ENCODE measurements at regions not wholly inside any gene's neighbourhood (a gene's known extent, or its start where the extent isn't known, plus 50 kb on each side); places are given as distances from the start of the nearest gene placed in this dataset.
A peak's percentile ranks its signal among the peaks of the same experiment; 100 is the strongest.

DNA sequence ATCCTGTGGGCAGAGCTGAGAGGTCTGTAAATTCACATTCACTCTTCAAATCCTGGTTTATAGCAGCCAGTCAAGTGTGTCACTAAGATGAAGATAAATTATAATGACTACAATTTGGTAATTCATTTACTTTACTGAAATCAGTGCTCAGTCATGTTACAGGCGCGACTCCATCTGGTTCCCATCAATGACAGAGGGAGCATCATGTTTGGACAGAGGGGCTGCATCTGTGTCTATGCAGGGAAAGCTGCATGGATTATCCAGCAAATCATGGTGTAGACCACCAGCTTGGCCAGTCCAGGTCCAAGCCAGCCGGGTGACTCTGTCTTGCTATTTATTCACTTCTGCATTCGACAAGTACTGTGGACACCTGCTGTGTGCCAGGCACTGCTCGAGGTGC, 214.1 kb upstream of the ZNF32 start:
- ChIA-PET POLR2A (no interaction called here), CTCF (no interaction called here)
- Mint-ChIP-seq H3K9me3 (peaks cover 0 to 3% (median 0%) of the 10 kb centered on the region in 3 donors), H3K36me3 (no peaks in the 10 kb centered on the region), H3K4me1 (peaks cover 2 to 11% (median 5%) of the 10 kb centered on the region in 3 donors), H3K27me3 (peaks cover 0 to 2% of the 10 kb centered on the region in 2 donors), H3K27ac (no peak overlapping the region), H3K4me3 (no peak overlapping the region)
- ATAC-seq (replicated peaks in 1 of 4) (no peak), DNase-seq (no peak)
- Histone ChIP-seq H3K9me3 (no peaks in the 10 kb centered on the region), H3K27ac (ENCODE audit: low read length) (no peak overlapping the region), H3K4me1 (ENCODE audit: control insufficient read depth in 1 of 2, extremely low read depth in 1 of 2, insufficient read depth in 2 of 2, low read length in 2 of 2) (no peaks in the 10 kb centered on the region), H3K36me3 (ENCODE audit: control insufficient read depth in 2 of 2, extremely low read depth in 1 of 2, insufficient read depth in 1 of 2, low read length in 1 of 2) (no peaks in the 10 kb centered on the region), H3K27me3 (replicated peaks in 1 of 2; ENCODE audit: control insufficient read depth in 2 of 2, extremely low read depth in 1 of 2, insufficient read depth in 2 of 2, low read length in 1 of 2) (peaks cover 0 to 5% of the 10 kb centered on the region in 2 experiments), H3K4me3 (ENCODE audit: control insufficient read depth in 1 of 2, extremely low read depth in 1 of 2, low read length in 1 of 2) (no peak overlapping the region)
- WGBS (ENCODE audit: insufficient coverage) = 100% methylated on average over 3 of the region's 5 CpGs

- no peak for DNase-seq
- ChIA-PET CTCF (no interaction called here), POLR2A (no interaction called here)
- H3K27me3 ChIP-seq (replicated peaks in 1 of 2; ENCODE audit: control insufficient read depth in 2 of 2, extremely low read depth in 1 of 2, insufficient read depth in 2 of 2, low read length in 1 of 2) = peaks cover 0 to 5% of the 10 kb centered on the region in 2 experiments
- H3K9me3 ChIP-seq = no peaks in the 10 kb centered on the region
- H3K4me1 ChIP-seq (ENCODE audit: control insufficient read depth in 1 of 2, extremely low read depth in 1 of 2, insufficient read depth in 2 of 2, low read length in 2 of 2) = no peaks in the 10 kb centered on the region
- Mint-ChIP-seq H3K36me3 (no peaks in the 10 kb centered on the region), H3K4me1 (peaks cover 2 to 11% (median 5%) of the 10 kb centered on the region in 3 donors), H3K27me3 (peaks cover 0 to 2% of the 10 kb centered on the region in 2 donors), H3K9me3 (peaks cover 0 to 3% (median 0%) of the 10 kb centered on the region in 3 donors), H3K4me3 (no peak overlapping the region), H3K27ac (no peak overlapping the region)
- no peak overlapping the region for H3K27ac ChIP-seq (ENCODE audit: low read length)
- WGBS (ENCODE audit: insufficient coverage) = 89% methylated on average over 3 of the region's 3 CpGs
- no peak for ATAC-seq (replicated peaks in 1 of 4)
- H3K4me3 ChIP-seq (ENCODE audit: control insufficient read depth in 1 of 2, extremely low read depth in 1 of 2, low read length in 1 of 2) = no peak overlapping the region
- H3K36me3 ChIP-seq (ENCODE audit: control insufficient read depth in 2 of 2, extremely low read depth in 1 of 2, insufficient read depth in 1 of 2, low read length in 1 of 2) = no peaks in the 10 kb centered on the region
Observed at GRCh38 chr10:43861966-43862751, 213.5 kb upstream of the ZNF32 start.

DNA sequence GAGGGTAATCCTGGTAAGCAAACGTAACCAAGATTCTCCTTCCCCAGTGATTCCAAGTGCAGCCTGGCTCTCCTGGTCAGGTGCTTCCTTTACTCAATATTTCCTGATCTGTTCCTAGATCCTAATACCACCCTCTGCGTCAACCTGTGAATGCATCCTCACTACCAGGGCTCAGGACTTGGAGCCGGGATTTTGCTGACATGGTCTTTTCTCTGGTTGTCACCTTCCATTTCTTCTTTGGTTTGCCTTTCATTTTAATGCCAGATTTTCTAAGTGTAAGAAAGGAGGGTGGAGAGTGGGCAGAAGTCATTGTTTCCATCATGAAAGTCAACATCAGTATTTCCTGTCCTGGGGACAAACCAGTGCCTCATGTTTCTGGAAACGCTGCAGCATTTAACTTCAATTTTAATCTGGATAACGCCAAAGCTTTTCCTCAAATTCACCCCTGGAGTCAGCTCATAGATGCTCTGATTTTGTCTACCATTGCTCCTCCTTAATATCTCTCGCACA, 210.4 kb upstream of the ZNF32 start:
- no peaks in the 10 kb centered on the region for H3K9me3 ChIP-seq
- peaks cover 0 to 3% (median 0%) of the 10 kb centered on the region in 3 donors for H3K9me3 Mint-ChIP-seq
- no peak overlapping the region for H3K27ac ChIP-seq (ENCODE audit: low read length)
- no peak overlapping the region for H3K4me3 Mint-ChIP-seq
- H3K27me3 Mint-ChIP-seq = no peaks in the 10 kb centered on the region
- ChIA-PET CTCF (no interaction called here), POLR2A (no interaction called here)
- H3K4me1 Mint-ChIP-seq = peaks cover 2 to 6% (median 5%) of the 10 kb centered on the region in 3 donors
- H3K27ac Mint-ChIP-seq = no peak overlapping the region
- H3K36me3 ChIP-seq (ENCODE audit: control insufficient read depth in 2 of 2, extremely low read depth in 1 of 2, insufficient read depth in 1 of 2, low read length in 1 of 2) = no peaks in the 10 kb centered on the region
- ATAC-seq (replicated peaks in 1 of 4) (no peak), DNase-seq (no peak)
- no peaks in the 10 kb centered on the region for H3K36me3 Mint-ChIP-seq
- 95% methylated on average over 4 of the region's 6 CpGs for WGBS (ENCODE audit: insufficient coverage)
- H3K4me3 ChIP-seq (ENCODE audit: control insufficient read depth in 1 of 2, extremely low read depth in 1 of 2, low read length in 1 of 2) = no peak overlapping the region
- no peaks in the 10 kb centered on the region for H3K4me1 ChIP-seq (ENCODE audit: control insufficient read depth in 1 of 2, extremely low read depth in 1 of 2, insufficient read depth in 2 of 2, low read length in 2 of 2)
- H3K27me3 ChIP-seq (replicated peaks in 1 of 2; ENCODE audit: control insufficient read depth in 2 of 2, extremely low read depth in 1 of 2, insufficient read depth in 2 of 2, low read length in 1 of 2) = peaks cover 0 to 4% of the 10 kb centered on the region in 2 experiments

DNA sequence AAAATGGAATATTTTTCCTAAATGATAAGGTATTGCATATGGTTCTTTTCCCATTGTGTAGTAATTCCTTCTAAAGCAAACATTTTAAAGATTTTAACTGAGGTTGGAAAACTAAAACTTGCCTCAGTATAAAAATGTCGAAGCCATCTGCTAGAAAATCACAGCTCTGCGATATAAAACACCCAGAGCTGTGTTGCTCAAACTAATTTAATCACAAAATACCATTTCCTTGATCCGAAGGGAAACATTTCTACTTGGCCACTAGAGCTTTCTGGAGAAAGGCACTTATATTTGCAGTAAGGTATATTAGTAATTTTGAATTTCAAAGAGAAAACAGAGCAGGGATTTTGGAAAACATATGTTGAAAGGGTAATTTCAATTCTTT, 209.2 kb upstream of the ZNF32 start:
- Mint-ChIP-seq H3K36me3 (no peaks in the 10 kb centered on the region), H3K4me3 (no peak overlapping the region), H3K9me3 (peaks cover 0 to 3% (median 0%) of the 10 kb centered on the region in 3 donors), H3K27me3 (no peaks in the 10 kb centered on the region), H3K4me1 (peaks cover 2 to 6% (median 5%) of the 10 kb centered on the region in 3 donors), H3K27ac (no peak overlapping the region)
- ATAC-seq (replicated peaks in 1 of 4) (no peak), DNase-seq (no peak)
- CTCF ChIA-PET = no interaction called here
- Histone ChIP-seq H3K36me3 (ENCODE audit: control insufficient read depth in 2 of 2, extremely low read depth in 1 of 2, insufficient read depth in 1 of 2, low read length in 1 of 2) (no peaks in the 10 kb centered on the region), H3K4me3 (ENCODE audit: control insufficient read depth in 1 of 2, extremely low read depth in 1 of 2, low read length in 1 of 2) (no peak overlapping the region), H3K9me3 (no peaks in the 10 kb centered on the region), H3K27me3 (replicated peaks in 1 of 2; ENCODE audit: control insufficient read depth in 2 of 2, extremely low read depth in 1 of 2, insufficient read depth in 2 of 2, low read length in 1 of 2) (peaks cover 0 to 5% of the 10 kb centered on the region in 2 experiments), H3K27ac (ENCODE audit: low read length) (no peak overlapping the region), H3K4me1 (ENCODE audit: control insufficient read depth in 1 of 2, extremely low read depth in 1 of 2, insufficient read depth in 2 of 2, low read length in 2 of 2) (no peaks in the 10 kb centered on the region)
- POLR2A ChIA-PET = no interaction called here
- no CpG with 5 or more reads among the region's 3 CpGs for WGBS (ENCODE audit: insufficient coverage)

GRCh38 chr10:43857206-43857930, 208.7 kb upstream of the ZNF32 start:
- ChIA-PET POLR2A (interaction anchor here in 1 of 2 donors (0.7 kb wide), 1 partner anchor 184 kb away, joined by 4 read pairs; no protein-coding TSS in a partner anchor), CTCF (interaction anchor here in 1 of 2 donors (0.5 kb wide), 1 partner anchor 9 kb away, joined by 3 read pairs; no protein-coding TSS in a partner anchor)
- H3K36me3 Mint-ChIP-seq = no peaks in the 10 kb centered on the region
- Histone ChIP-seq H3K27me3 (replicated peaks in 1 of 2; ENCODE audit: control insufficient read depth in 2 of 2, extremely low read depth in 1 of 2, insufficient read depth in 2 of 2, low read length in 1 of 2) (peaks cover 0 to 6% of the 10 kb centered on the region in 2 experiments), H3K9me3 (no peaks in the 10 kb centered on the region), H3K36me3 (ENCODE audit: control insufficient read depth in 2 of 2, extremely low read depth in 1 of 2, insufficient read depth in 1 of 2, low read length in 1 of 2) (no peaks in the 10 kb centered on the region), H3K27ac (ENCODE audit: low read length) (no peak overlapping the region), H3K4me3 (ENCODE audit: control insufficient read depth in 1 of 2, extremely low read depth in 1 of 2, low read length in 1 of 2) (no peak overlapping the region), H3K4me1 (ENCODE audit: control insufficient read depth in 1 of 2, extremely low read depth in 1 of 2, insufficient read depth in 2 of 2, low read length in 2 of 2) (no peaks in the 10 kb centered on the region)
- no peak overlapping the region for H3K4me3 Mint-ChIP-seq
- peak in 1 of 4 experiments; percentile 45 for ATAC-seq (replicated peaks in 1 of 4)
- 50% methylated on average over 2 of the region's 6 CpGs for WGBS (ENCODE audit: insufficient coverage)
- H3K27ac Mint-ChIP-seq = no peak overlapping the region
- peaks cover 2 to 6% (median 5%) of the 10 kb centered on the region in 3 donors for H3K4me1 Mint-ChIP-seq
- no peak for DNase-seq
- peaks cover 0 to 3% (median 0%) of the 10 kb centered on the region in 3 donors for H3K9me3 Mint-ChIP-seq
- no peaks in the 10 kb centered on the region for H3K27me3 Mint-ChIP-seq

- CTCF ChIA-PET = no interaction called here
- no peaks in the 10 kb centered on the region for H3K9me3 ChIP-seq
- Mint-ChIP-seq H3K4me3 (no peak overlapping the region), H3K9me3 (no peaks in the 10 kb centered on the region), H3K27me3 (no peaks in the 10 kb centered on the region), H3K36me3 (no peaks in the 10 kb centered on the region), H3K27ac (no peak overlapping the region), H3K4me1 (no peaks in the 10 kb centered on the region)
- POLR2A ChIA-PET = interaction anchor here in 1 of 2 donors (0.7 kb wide), 1 partner anchor 185 kb away, joined by 4 read pairs; no protein-coding TSS in a partner anchor
- no peaks in the 10 kb centered on the region for H3K4me1 ChIP-seq (ENCODE audit: control insufficient read depth in 1 of 2, extremely low read depth in 1 of 2, insufficient read depth in 2 of 2, low read length in 2 of 2)
- H3K4me3 ChIP-seq (ENCODE audit: control insufficient read depth in 1 of 2, extremely low read depth in 1 of 2, low read length in 1 of 2) = no peak overlapping the region
- DNase-seq = no peak
- ATAC-seq (replicated peaks in 1 of 4) = no peak
- 88% methylated on average over 3 of the region's 5 CpGs for WGBS (ENCODE audit: insufficient coverage)
- H3K27ac ChIP-seq (ENCODE audit: low read length) = no peak overlapping the region
- no peaks in the 10 kb centered on the region for H3K36me3 ChIP-seq (ENCODE audit: control insufficient read depth in 2 of 2, extremely low read depth in 1 of 2, insufficient read depth in 1 of 2, low read length in 1 of 2)
- H3K27me3 ChIP-seq (replicated peaks in 1 of 2; ENCODE audit: control insufficient read depth in 2 of 2, extremely low read depth in 1 of 2, insufficient read depth in 2 of 2, low read length in 1 of 2) = peaks cover 0 to 6% of the 10 kb centered on the region in 2 experiments
Observed at GRCh38 chr10:43856299-43856698, 207.6 kb upstream of the ZNF32 start.
